Right lobe of liver (tissue), 6 donors: ENCODE measurements at regions not wholly inside any gene's neighbourhood (a gene's known extent, or its start where the extent isn't known, plus 50 kb on each side); places are given as distances from the start of the nearest gene placed in this dataset.

Source experiments
- ATAC-seq, 4 donors: fragments of 200-7000 bp; cut with Tn5 transposase; one replicate each; pipeline ENCODE4 v1.9.1; 2020; ENCODE audit warnings: mild to moderate bottlenecking in 4 of 4, moderate library complexity in 4 of 4
- DNase-seq, 3 donors: peaks; one replicate each; pipeline ENCODE4 v3.0.0-alpha.2; 2020
- H3K27ac ChIP-seq, 3 donors: fragments of 200-600 bp; one replicate each; pipeline ENCODE4 v1.8.0; 2022
- H3K27me3 ChIP-seq, 2 donors: fragments of 200-600 bp; one replicate each; pipeline ENCODE4 v1.8.0; 2022
- H3K36me3 ChIP-seq, 4 donors: fragments of 200-600 bp; sonication (generic) in 1 of 4; one replicate each; pipeline versions ENCODE4 v1.5.1 to v1.8.0; 2017 to 2022; ENCODE audit warnings: control low read depth in 1 of 4
- H3K4me1 ChIP-seq, 4 donors: fragments of 200-600 bp; sonication (generic) in 1 of 4; one replicate each; pipeline versions ENCODE4 v1.5.1 to v1.8.0; 2017 to 2022; ENCODE audit warnings: control low read depth in 1 of 4
- H3K4me3 ChIP-seq, 3 donors: fragments of 200-600 bp; one replicate each; pipeline ENCODE4 v1.8.0; 2022
- H3K9me3 ChIP-seq, 4 donors: fragments of 200-600 bp; sonication (generic) in 1 of 4; one replicate each; pipeline versions ENCODE4 v1.5.1 to v1.8.0; 2017 to 2022; ENCODE audit warnings: control low read depth in 1 of 4
- CTCF ChIP-seq, 4 donors: fragments of 200-600 bp in 3 of 4; fragments of 450-650 bp in 1 of 4; IDR thresholded peaks; one replicate each; pipeline versions ENCODE4 v1.5.1 to v1.8.0; 2016 to 2022; ENCODE audit warnings: antibody characterized with exemption in 4 of 4, mild to moderate bottlenecking in 2 of 4
- POLR2A ChIP-seq: fragments of 450-650 bp; IDR thresholded peaks from one replicate; pipeline ENCODE4 v1.6.1; 2017; ENCODE audit warnings: antibody characterized with exemption, mild to moderate bottlenecking
- WGBS: methylation state at CpG from one replicate; pipeline ENCODE4 v1.1.6; 2018; ENCODE audit warnings: low coverage, low lambda C conversion rate; ENCODE audit not compliant: insufficient coverage; ENCODE audit errors: missing lambda C conversion rate; 5-methylcytosine and 5-hydroxymethylcytosine counted together
- intact Hi-C, 2 donors: fragments of 100-400 bp; cut with DNase I; formaldehyde crosslinking; loops; one replicate each; pipeline versions ENCODE4 v1.11.2 to v1.14.1; 2022
- donor health status: DM: no; HTN: yes; CAD: no.
- donor health status: DM: no; HTN: no; CAD: no.
- donor health status: DM: no; HTN: no; CAD: no.
- donor health status: DM: no; HTN: yes; CAD: no.
- donor health status: DM: no; HTN: yes; CAD: no.

- no peaks in the 10 kb centered on the region for H3K27me3 ChIP-seq
- DNase-seq = no peak
These were observed 471.8 kb upstream of the JAG1 start for GRCh38 chr20:11145616-11146015.

GRCh38 chr20:11153819-11154218 lies 480.0 kb upstream of the JAG1 start:
- Histone ChIP-seq H3K4me3 (no peak overlapping the region), H3K27ac (no peak overlapping the region), H3K4me1 (no peaks in the 10 kb centered on the region), H3K9me3 (no peaks in the 10 kb centered on the region), H3K36me3 (no peaks in the 10 kb centered on the region), H3K27me3 (no peaks in the 10 kb centered on the region)
- no peak for DNase-seq
- TF ChIP-seq POLR2A (no peak), CTCF (IDR thresholded peaks at IDR 0.05) (no peak)
- intact Hi-C loops = no loop called here
- no peak for ATAC-seq
- 33% methylated on average over 1 of the region's 1 CpG for WGBS

More at GRCh38 chr20:11145616-11146015, 471.8 kb upstream of the JAG1 start:
- H3K27ac ChIP-seq = no peak overlapping the region
- 59% methylated on average over 3 of the region's 3 CpGs for WGBS
- ATAC-seq = no peak
- no peaks in the 10 kb centered on the region for H3K9me3 ChIP-seq
- TF ChIP-seq POLR2A = no peak
- TF ChIP-seq CTCF (IDR thresholded peaks at IDR 0.05) = no peak
- H3K36me3 ChIP-seq = no peaks in the 10 kb centered on the region
- no peak overlapping the region for H3K4me3 ChIP-seq
- H3K4me1 ChIP-seq = no peaks in the 10 kb centered on the region
- intact Hi-C loops = no loop called here

DNA sequence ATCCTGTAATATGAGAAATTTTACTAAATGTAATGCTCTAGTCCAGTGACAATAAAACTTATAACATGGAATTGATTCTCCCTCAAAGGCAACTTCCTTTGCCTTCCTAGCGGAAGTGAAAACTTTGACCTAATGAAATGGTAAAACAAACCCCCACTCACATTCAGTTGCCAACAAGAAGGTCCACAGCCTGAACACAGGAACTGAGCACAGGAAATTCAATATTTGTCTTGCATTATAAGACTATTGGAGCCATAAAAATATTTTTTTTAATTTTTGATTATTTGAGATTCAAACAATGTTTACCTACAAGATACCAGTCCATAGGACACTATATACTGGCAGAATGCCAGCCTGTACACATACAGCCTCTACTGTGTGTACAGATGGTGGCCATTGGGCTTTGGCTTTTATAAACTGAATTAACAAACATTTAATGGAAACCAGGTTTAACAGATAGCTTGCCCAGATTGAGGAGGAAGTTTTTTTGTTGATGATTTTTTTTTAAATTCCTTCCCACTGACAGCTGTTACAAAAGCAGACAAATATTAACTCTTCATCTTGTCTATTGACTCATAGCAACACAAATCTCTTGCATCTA lies 481.5 kb upstream of the JAG1 start:
- intact Hi-C loops = no loop called here
- ATAC-seq = no peak
- no peak for TF ChIP-seq CTCF (IDR thresholded peaks at IDR 0.05)
- no peak for TF ChIP-seq POLR2A
- no peaks in the 10 kb centered on the region for H3K9me3 ChIP-seq
- no peak overlapping the region for H3K27ac ChIP-seq
- DNase-seq = no peak
- H3K27me3 ChIP-seq = no peaks in the 10 kb centered on the region
- no peak overlapping the region for H3K4me3 ChIP-seq
- H3K4me1 ChIP-seq = no peaks in the 10 kb centered on the region
- no peaks in the 10 kb centered on the region for H3K36me3 ChIP-seq
- 0% methylated on average over 1 of the region's 1 CpG for WGBS

GRCh38 chr20:11156922-11157321 lies 483.1 kb upstream of the JAG1 start:
- Histone ChIP-seq H3K4me3 (no peak overlapping the region), H3K36me3 (no peaks in the 10 kb centered on the region), H3K27ac (no peak overlapping the region), H3K9me3 (no peaks in the 10 kb centered on the region), H3K27me3 (no peaks in the 10 kb centered on the region), H3K4me1 (no peaks in the 10 kb centered on the region)
- ATAC-seq = no peak
- intact Hi-C loops = no loop called here
- no peak for DNase-seq
- WGBS = 55% methylated on average over 3 of the region's 3 CpGs
- TF ChIP-seq POLR2A (no peak), CTCF (IDR thresholded peaks at IDR 0.05) (no peak)

DNA sequence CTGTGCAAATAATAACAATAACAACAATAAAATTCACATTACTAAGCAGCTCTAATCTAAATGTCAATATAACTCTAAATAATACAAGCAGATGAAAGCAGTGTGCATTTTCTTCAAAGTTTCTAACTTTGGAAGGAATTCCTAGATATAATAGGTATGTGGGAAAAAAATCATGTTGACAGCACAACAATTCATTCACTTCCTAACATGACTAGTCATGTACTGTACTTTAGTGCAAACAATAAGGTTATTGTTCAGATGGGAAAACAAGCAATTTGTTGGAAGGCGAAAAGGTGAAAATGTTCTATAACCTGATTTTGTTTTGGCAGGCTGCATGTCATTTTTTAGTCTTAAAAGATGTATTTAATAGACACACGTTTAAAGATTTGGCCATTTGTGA lies 484.3 kb upstream of the JAG1 start:
- intact Hi-C loops = no loop called here
- ATAC-seq (no peak), DNase-seq (no peak)
- WGBS = 31% methylated on average over 2 of the region's 2 CpGs
- Histone ChIP-seq H3K27ac (no peak overlapping the region), H3K27me3 (no peaks in the 10 kb centered on the region), H3K36me3 (no peaks in the 10 kb centered on the region), H3K4me3 (no peak overlapping the region), H3K9me3 (no peaks in the 10 kb centered on the region), H3K4me1 (no peaks in the 10 kb centered on the region)
- TF ChIP-seq CTCF (IDR thresholded peaks at IDR 0.05) (no peak), POLR2A (no peak)
